Naive thymus-derived CD4-positive, alpha-beta T cell (primary cell): ENCODE measurements at regions not wholly inside any gene's neighbourhood (a gene's known extent, or its start where the extent isn't known, plus 50 kb on each side); places are given as distances from the start of the nearest gene placed in this dataset.

Experiments
- ATAC-seq: fragments of 150-1000 bp; cut with Tn5 transposase; 2 replicates; pipeline ENCODE4 v1.10.0; 2021; ENCODE audit warnings: mild to moderate bottlenecking, moderate library complexity
- CTCF ChIA-PET: fragments of 350-600 bp; sonication (Branson Sonifier 250); formaldehyde crosslinking; loops from one replicate; lab custom pipeline; 2021; ENCODE audit warnings: antibody characterized with exemption; lab: Charles Lee
- POLR2A ChIA-PET: fragments of 350-600 bp; sonication (Branson Sonifier 250); formaldehyde crosslinking; loops from one replicate; lab custom pipeline; 2021; ENCODE audit warnings: antibody characterized with exemption, inconsistent platforms; lab: Charles Lee
- DNase-seq, 9 donors: peaks; one replicate each; pipeline versions ENCODE4 v3.0.0 to v3.0.0-alpha.2; 2020 to 2022; ENCODE audit warnings: mixed read lengths in 1 of 9
- H3K27ac ChIP-seq: one replicate; pipeline ENCODE4 v1.7.0; 2013; ENCODE audit warnings: mild to moderate bottlenecking, low read depth, low read length, moderate library complexity
- H3K27me3 ChIP-seq, 2 donors: one replicate each; pipeline ENCODE4 v1.7.0; 2013; ENCODE audit warnings: low read length in 2 of 2, mild to moderate bottlenecking in 2 of 2, moderate library complexity in 2 of 2; ENCODE audit not compliant: control insufficient read depth in 2 of 2, insufficient read depth in 2 of 2
- H3K36me3 ChIP-seq, 3 experiments: 1 replicate in 2 of 3; 2 replicates in 1 of 3; pipeline ENCODE4 v1.7.0; 2013; ENCODE audit warnings: low read length in 3 of 3, mild to moderate bottlenecking in 3 of 3, moderate library complexity in 1 of 3; ENCODE audit not compliant: insufficient read depth in 3 of 3, control insufficient read depth in 2 of 3
- H3K4me1 ChIP-seq, 2 donors: one replicate each; pipeline ENCODE4 v1.7.0; 2013; ENCODE audit warnings: low read length in 2 of 2, mild to moderate bottlenecking in 2 of 2, moderate library complexity in 1 of 2; ENCODE audit not compliant: control insufficient read depth in 2 of 2, insufficient read depth in 2 of 2
- H3K4me3 ChIP-seq: 2 replicates; pipeline ENCODE4 v1.7.0; 2013; ENCODE audit warnings: mild to moderate bottlenecking, low read length
- H3K9me3 ChIP-seq, 3 experiments: 1 replicate in 2 of 3; 2 replicates in 1 of 3; pipeline ENCODE4 v1.7.0; 2013; ENCODE audit warnings: low read length in 3 of 3; ENCODE audit not compliant: control insufficient read depth in 2 of 3
- H3K27ac Mint-ChIP-seq, 9 donors: one replicate each; pipeline ENCODE4 v1.8.0; 2020 to 2022; ENCODE audit warnings: mixed read lengths in 9 of 9, mild to moderate bottlenecking in 8 of 9, moderate library complexity in 5 of 9, inconsistent platforms in 2 of 9
- H3K27me3 Mint-ChIP-seq, 5 donors: one replicate each; pipeline ENCODE4 v1.8.0; 2021 to 2022; ENCODE audit warnings: mixed read lengths in 5 of 5, mild to moderate bottlenecking in 1 of 5
- H3K36me3 Mint-ChIP-seq, 5 donors: one replicate each; pipeline ENCODE4 v1.8.0; 2020 to 2022; ENCODE audit warnings: mixed read lengths in 5 of 5, mild to moderate bottlenecking in 3 of 5, inconsistent platforms in 1 of 5
- H3K4me1 Mint-ChIP-seq, 7 donors: one replicate each; pipeline ENCODE4 v1.8.0; 2020 to 2022; ENCODE audit warnings: mixed read lengths in 7 of 7, mild to moderate bottlenecking in 3 of 7, inconsistent platforms in 1 of 7
- H3K4me3 Mint-ChIP-seq, 10 donors: one replicate each; pipeline ENCODE4 v1.8.0; 2020 to 2022; ENCODE audit warnings: mild to moderate bottlenecking in 10 of 10, mixed read lengths in 10 of 10, moderate library complexity in 6 of 10, inconsistent platforms in 2 of 10
- H3K9me3 Mint-ChIP-seq, 11 donors: one replicate each; pipeline ENCODE4 v1.8.0; 2020 to 2022; ENCODE audit warnings: mixed read lengths in 11 of 11, mild to moderate bottlenecking in 4 of 11, inconsistent platforms in 1 of 11, moderate library complexity in 1 of 11
- intact Hi-C, 2 donors: fragments of 100-400 bp; cut with micrococcal nuclease; formaldehyde crosslinking; loops; one replicate each; pipeline ENCODE4 v1.15.1; 2023

GRCh38 chr17:15000661-15001060 is 264.5 kb downstream of the PMP22 start:
- no peaks in the 10 kb centered on the region for H3K4me1 Mint-ChIP-seq
- Histone ChIP-seq H3K36me3 (no peaks in the 10 kb centered on the region), H3K9me3 (no peaks in the 10 kb centered on the region), H3K4me1 (no peaks in the 10 kb centered on the region), H3K27ac (no peak overlapping the region), H3K27me3 (no peaks in the 10 kb centered on the region), H3K4me3 (no peak overlapping the region)
- peaks cover 0 to 7% (median 0%) of the 10 kb centered on the region in 11 donors for H3K9me3 Mint-ChIP-seq
- no peak overlapping the region for H3K4me3 Mint-ChIP-seq
- POLR2A ChIA-PET, result no interaction called here
- peaks cover 0 to 20% (median 13%) of the 10 kb centered on the region in 5 donors for H3K27me3 Mint-ChIP-seq
- ATAC-seq (no peak), DNase-seq (no peak)
- no peaks in the 10 kb centered on the region for H3K36me3 Mint-ChIP-seq
- CTCF ChIA-PET, result no interaction called here
- H3K27ac Mint-ChIP-seq, result no peak overlapping the region
- intact Hi-C loops, result no loop called here

GRCh38 chr17:14997290-14997689 is 267.8 kb downstream of the PMP22 start:
- no peaks in the 10 kb centered on the region for H3K9me3 ChIP-seq
- no peaks in the 10 kb centered on the region for H3K27me3 ChIP-seq
- H3K36me3 ChIP-seq, result no peaks in the 10 kb centered on the region
- CTCF ChIA-PET, result no interaction called here
- Mint-ChIP-seq H3K4me1 (no peaks in the 10 kb centered on the region), H3K4me3 (no peak overlapping the region), H3K27ac (no peak overlapping the region), H3K9me3 (peaks cover 0 to 6% (median 0%) of the 10 kb centered on the region in 11 donors), H3K27me3 (peaks cover 0 to 36% (median 18%) of the 10 kb centered on the region in 5 donors), H3K36me3 (no peaks in the 10 kb centered on the region)
- DNase-seq, result no peak
- no peak for ATAC-seq
- POLR2A ChIA-PET, result no interaction called here
- no peak overlapping the region for H3K4me3 ChIP-seq
- H3K27ac ChIP-seq, result no peak overlapping the region
- H3K4me1 ChIP-seq, result no peaks in the 10 kb centered on the region
- intact Hi-C loops, result no loop called here

GRCh38 chr17:14986127-14986526 is 279.0 kb downstream of the PMP22 start:
- Mint-ChIP-seq H3K36me3 (peaks cover 0 to 5% (median 0%) of the 10 kb centered on the region in 5 donors), H3K4me1 (no peaks in the 10 kb centered on the region), H3K9me3 (peaks cover 0 to 10% (median 3%) of the 10 kb centered on the region in 11 donors), H3K27me3 (peaks cover 0 to 34% (median 12%) of the 10 kb centered on the region in 5 donors), H3K27ac (no peak overlapping the region), H3K4me3 (no peak overlapping the region)
- intact Hi-C loops, result no loop called here
- ATAC-seq, result no peak
- POLR2A ChIA-PET, result no interaction called here
- no peak for DNase-seq
- Histone ChIP-seq H3K9me3 (no peaks in the 10 kb centered on the region), H3K4me3 (no peak overlapping the region), H3K36me3 (no peaks in the 10 kb centered on the region), H3K4me1 (no peaks in the 10 kb centered on the region), H3K27me3 (no peaks in the 10 kb centered on the region), H3K27ac (no peak overlapping the region)
- CTCF ChIA-PET, result no interaction called here

- H3K36me3 ChIP-seq, result no peaks in the 10 kb centered on the region
- Mint-ChIP-seq H3K9me3 (peaks cover 5 to 43% (median 25%) of the 10 kb centered on the region in 11 donors), H3K27me3 (peaks cover 0 to 35% (median 20%) of the 10 kb centered on the region in 5 donors), H3K4me3 (no peak overlapping the region), H3K4me1 (peaks cover 0 to 5% (median 0%) of the 10 kb centered on the region in 7 donors), H3K36me3 (peaks cover 0 to 14% (median 0%) of the 10 kb centered on the region in 5 donors), H3K27ac (no peak overlapping the region)
- peaks cover 0 to 4% of the 10 kb centered on the region in 2 donors for H3K27me3 ChIP-seq
- ChIA-PET CTCF (no interaction called here), POLR2A (no interaction called here)
- ATAC-seq (no peak), DNase-seq (no peak)
- no peak overlapping the region for H3K4me3 ChIP-seq
- peaks cover 0 to 6% (median 0%) of the 10 kb centered on the region in 3 experiments for H3K9me3 ChIP-seq
- no peak overlapping the region for H3K27ac ChIP-seq
- H3K4me1 ChIP-seq, result no peaks in the 10 kb centered on the region
- intact Hi-C loops, result no loop called here
Measured at GRCh38 chr17:14972844-14973243, 292.3 kb downstream of the PMP22 start.

GRCh38 chr17:14971054-14971453 is 294.1 kb downstream of the PMP22 start:
- ChIA-PET POLR2A (no interaction called here), CTCF (no interaction called here)
- Mint-ChIP-seq H3K4me1 (peaks cover 0 to 5% (median 0%) of the 10 kb centered on the region in 7 donors), H3K27me3 (peaks cover 0 to 35% (median 20%) of the 10 kb centered on the region in 5 donors), H3K36me3 (peaks cover 0 to 14% (median 0%) of the 10 kb centered on the region in 5 donors), H3K9me3 (peaks cover 5 to 47% (median 31%) of the 10 kb centered on the region in 11 donors), H3K4me3 (no peak overlapping the region), H3K27ac (no peak overlapping the region)
- no peak for DNase-seq
- H3K9me3 ChIP-seq, result peaks cover 0 to 6% (median 0%) of the 10 kb centered on the region in 3 experiments
- ATAC-seq, result no peak
- peaks cover 0 to 4% of the 10 kb centered on the region in 2 donors for H3K27me3 ChIP-seq
- H3K4me1 ChIP-seq, result no peaks in the 10 kb centered on the region
- no peaks in the 10 kb centered on the region for H3K36me3 ChIP-seq
- H3K27ac ChIP-seq, result no peak overlapping the region
- H3K4me3 ChIP-seq, result no peak overlapping the region
- intact Hi-C loops, result no loop called here

- intact Hi-C loops, result no loop called here
Measured at GRCh38 chr17:14959106-14959648, 305.9 kb downstream of the PMP22 start.

GRCh38 chr17:14953405-14953804 is 311.7 kb downstream of the PMP22 start:
- CTCF ChIA-PET, result no interaction called here
- Mint-ChIP-seq H3K27ac (no peak overlapping the region), H3K4me3 (no peak overlapping the region), H3K4me1 (no peaks in the 10 kb centered on the region), H3K9me3 (peaks cover 0 to 13% (median 0%) of the 10 kb centered on the region in 11 donors), H3K36me3 (no peaks in the 10 kb centered on the region), H3K27me3 (peaks cover 0 to 22% (median 15%) of the 10 kb centered on the region in 5 donors)
- DNase-seq (no peak), ATAC-seq (no peak)
- H3K36me3 ChIP-seq, result no peaks in the 10 kb centered on the region
- no peaks in the 10 kb centered on the region for H3K4me1 ChIP-seq
- no peaks in the 10 kb centered on the region for H3K9me3 ChIP-seq
- intact Hi-C loops, result no loop called here
- no peaks in the 10 kb centered on the region for H3K27me3 ChIP-seq
- no peak overlapping the region for H3K27ac ChIP-seq
- POLR2A ChIA-PET, result no interaction called here
- H3K4me3 ChIP-seq, result no peak overlapping the region

More at GRCh38 chr17:14959106-14959648, 305.9 kb downstream of the PMP22 start:
- no peak overlapping the region for H3K4me3 Mint-ChIP-seq
- no peaks in the 10 kb centered on the region for H3K4me1 Mint-ChIP-seq
- DNase-seq (no peak), ATAC-seq (no peak)
- no peak overlapping the region for H3K4me3 ChIP-seq
- ChIA-PET POLR2A (no interaction called here), CTCF (interaction anchor here (0.5 kb wide), 1 partner anchor 608 kb away, joined by 3 read pairs; no protein-coding TSS in a partner anchor)
- H3K27me3 Mint-ChIP-seq, result peaks cover 0 to 28% (median 12%) of the 10 kb centered on the region in 5 donors
- no peak overlapping the region for H3K27ac ChIP-seq
- no peaks in the 10 kb centered on the region for H3K4me1 ChIP-seq
- H3K9me3 Mint-ChIP-seq, result peaks cover 0 to 10% (median 0%) of the 10 kb centered on the region in 11 donors
- no peaks in the 10 kb centered on the region for H3K36me3 ChIP-seq
- no peaks in the 10 kb centered on the region for H3K36me3 Mint-ChIP-seq
- no peaks in the 10 kb centered on the region for H3K27me3 ChIP-seq
- no peak overlapping the region for H3K27ac Mint-ChIP-seq
- H3K9me3 ChIP-seq, result peaks cover 0 to 4% (median 0%) of the 10 kb centered on the region in 3 experiments
